SK-N-SH treated with all-trans-retinoic acid at 6 μM for 48 hours (cell line): ENCODE measurements at regions not wholly inside any gene's neighbourhood (a gene's known extent, or its start where the extent isn't known, plus 50 kb on each side); places are given as distances from the start of the nearest gene placed in this dataset.

Experiments used
- ATAC-seq: fragments of 200-7000 bp; cut with Tn5 transposase; 3 replicates; pipeline ENCODE4 v1.9.1; 2020; ENCODE audit warnings: mild to moderate bottlenecking, moderate library complexity
- ARNTL ChIP-seq: fragments of 450-650 bp; formaldehyde crosslinking; IDR thresholded peaks from 2 replicates; pipeline ENCODE4 v1.5.0; 2020; ENCODE audit warnings: low read depth, mild to moderate bottlenecking, moderate library complexity, borderline replicate concordance
- BACH2 ChIP-seq: fragments of 250-450 bp; sonication (Bioruptor Pico); IDR thresholded peaks from 2 replicates; pipeline ENCODE4 v1.9.0; 2021; ENCODE audit warnings: mild to moderate bottlenecking, borderline replicate concordance
- CSDC2 ChIP-seq: fragments of 250-450 bp; sonication (Bioruptor Pico); IDR thresholded peaks from 2 replicates; pipeline ENCODE4 v1.5.0; 2020; ENCODE audit warnings: mild to moderate bottlenecking, moderate library complexity
- GLIS3 ChIP-seq: fragments of 250-450 bp; sonication (Bioruptor Pico); IDR thresholded peaks from 2 replicates; pipeline ENCODE4 v1.5.0; 2020; ENCODE audit warnings: mild to moderate bottlenecking, moderate library complexity
- ISL1 ChIP-seq: fragments of 250-450 bp; sonication (Bioruptor Pico); IDR thresholded peaks from 2 replicates; pipeline ENCODE4 v2.1.2; 2022; ENCODE audit warnings: mild to moderate bottlenecking, moderate library complexity
- OSR1 ChIP-seq: fragments of 250-450 bp; sonication (Bioruptor Pico); IDR thresholded peaks from 2 replicates; pipeline ENCODE4 v1.8.0; 2022; ENCODE audit warnings: moderate library complexity, mild to moderate bottlenecking, inconsistent platforms
- POU6F1 ChIP-seq: fragments of 250-450 bp; sonication (Bioruptor Pico); IDR thresholded peaks from 2 replicates; pipeline ENCODE4 v1.8.0; 2021; ENCODE audit warnings: low read depth, mild to moderate bottlenecking, moderate library complexity, borderline replicate concordance
- PPARA ChIP-seq: fragments of 250-450 bp; sonication (Bioruptor Pico); IDR thresholded peaks from 2 replicates; pipeline ENCODE4 v1.5.0; 2020; ENCODE audit warnings: mild to moderate bottlenecking, borderline replicate concordance
- RARB ChIP-seq: fragments of 250-450 bp; sonication (Bioruptor Pico); IDR thresholded peaks from 2 replicates; pipeline ENCODE4 v1.8.0; 2021; ENCODE audit warnings: mild to moderate bottlenecking, moderate library complexity
- TCF4 ChIP-seq: fragments of 250-450 bp; sonication (Bioruptor Pico); IDR thresholded peaks from 2 replicates; pipeline ENCODE4 v1.8.0; 2021; ENCODE audit warnings: mild to moderate bottlenecking, moderate library complexity, borderline replicate concordance
- TOX ChIP-seq: fragments of 250-450 bp; sonication (Bioruptor Pico); IDR thresholded peaks from 2 replicates; pipeline ENCODE4 v1.8.0; 2021; ENCODE audit warnings: mild to moderate bottlenecking, moderate library complexity, borderline replicate concordance
- TSHZ2 ChIP-seq: fragments of 250-450 bp; sonication (Bioruptor Pico); IDR thresholded peaks from 2 replicates; pipeline ENCODE4 v1.5.0; 2020; ENCODE audit warnings: mild to moderate bottlenecking, moderate library complexity
- ZC3H10 ChIP-seq: fragments of 250-450 bp; sonication (Bioruptor Pico); IDR thresholded peaks from 2 replicates; pipeline ENCODE4 v1.5.1; 2021; ENCODE audit warnings: mild to moderate bottlenecking, moderate library complexity
- ZFP3 ChIP-seq: fragments of 250-450 bp; sonication (Bioruptor Pico); IDR thresholded peaks from 2 replicates; pipeline ENCODE4 v1.5.0; 2020; ENCODE audit warnings: mild to moderate bottlenecking, moderate library complexity
- ZFP30 ChIP-seq: fragments of 450-650 bp; formaldehyde crosslinking; IDR thresholded peaks from 2 replicates; pipeline ENCODE4 v1.5.0; 2022; ENCODE audit warnings: mild to moderate bottlenecking, moderate library complexity
- ZNF565 ChIP-seq: fragments of 450-650 bp; formaldehyde crosslinking; conservative IDR thresholded peaks from 2 replicates; pipeline ENCODE4 v1.5.0; 2020; ENCODE audit warnings: low read depth, mild to moderate bottlenecking, moderate library complexity
- ZNF70 ChIP-seq: fragments of 450-650 bp; formaldehyde crosslinking; IDR thresholded peaks from 2 replicates; pipeline ENCODE4 v1.5.0; 2020; ENCODE audit warnings: mild to moderate bottlenecking, moderate library complexity
- ZNF8 ChIP-seq: fragments of 450-650 bp; formaldehyde crosslinking; IDR thresholded peaks from 2 replicates; pipeline ENCODE4 v1.5.0; 2020; ENCODE audit warnings: mild to moderate bottlenecking, moderate library complexity
- TF ChIP-seq, protein P1 (sequence below): fragments of 250-450 bp; sonication (Bioruptor Pico); IDR thresholded peaks from 2 replicates; pipeline ENCODE4 v1.5.1; 2020; ENCODE audit warnings: low read depth, mild to moderate bottlenecking, moderate library complexity
- TF ChIP-seq, protein P2 (sequence below): fragments of 250-450 bp; sonication (Bioruptor Pico); IDR thresholded peaks from 2 replicates; pipeline ENCODE4 v1.5.1; 2021; ENCODE audit warnings: mild to moderate bottlenecking, moderate library complexity

GRCh38 chr7:69510114-69510513 lies 88.2 kb upstream of the AUTS2 start:
- ATAC-seq: no peak
- no peak for TF ChIP-seq ZFP3 (CRISPR knock-in tag)
- no peak for TF ChIP-seq ZNF565 (CRISPR knock-in tag)
- TF ChIP-seq, protein P1, sequence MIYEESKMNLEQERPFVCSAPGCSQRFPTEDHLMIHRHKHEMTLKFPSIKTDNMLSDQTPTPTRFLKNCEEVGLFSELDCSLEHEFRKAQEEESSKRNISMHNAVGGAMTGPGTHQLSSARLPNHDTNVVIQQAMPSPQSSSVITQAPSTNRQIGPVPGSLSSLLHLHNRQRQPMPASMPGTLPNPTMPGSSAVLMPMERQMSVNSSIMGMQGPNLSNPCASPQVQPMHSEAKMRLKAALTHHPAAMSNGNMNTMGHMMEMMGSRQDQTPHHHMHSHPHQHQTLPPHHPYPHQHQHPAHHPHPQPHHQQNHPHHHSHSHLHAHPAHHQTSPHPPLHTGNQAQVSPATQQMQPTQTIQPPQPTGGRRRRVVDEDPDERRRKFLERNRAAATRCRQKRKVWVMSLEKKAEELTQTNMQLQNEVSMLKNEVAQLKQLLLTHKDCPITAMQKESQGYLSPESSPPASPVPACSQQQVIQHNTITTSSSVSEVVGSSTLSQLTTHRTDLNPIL (CRISPR knock-in tag): no peak
- TF ChIP-seq ZC3H10 (CRISPR knock-in tag): no peak
- no peak for TF ChIP-seq PPARA (CRISPR knock-in tag)
- no peak for TF ChIP-seq ISL1 (CRISPR knock-in tag)
- TF ChIP-seq, protein P2, sequence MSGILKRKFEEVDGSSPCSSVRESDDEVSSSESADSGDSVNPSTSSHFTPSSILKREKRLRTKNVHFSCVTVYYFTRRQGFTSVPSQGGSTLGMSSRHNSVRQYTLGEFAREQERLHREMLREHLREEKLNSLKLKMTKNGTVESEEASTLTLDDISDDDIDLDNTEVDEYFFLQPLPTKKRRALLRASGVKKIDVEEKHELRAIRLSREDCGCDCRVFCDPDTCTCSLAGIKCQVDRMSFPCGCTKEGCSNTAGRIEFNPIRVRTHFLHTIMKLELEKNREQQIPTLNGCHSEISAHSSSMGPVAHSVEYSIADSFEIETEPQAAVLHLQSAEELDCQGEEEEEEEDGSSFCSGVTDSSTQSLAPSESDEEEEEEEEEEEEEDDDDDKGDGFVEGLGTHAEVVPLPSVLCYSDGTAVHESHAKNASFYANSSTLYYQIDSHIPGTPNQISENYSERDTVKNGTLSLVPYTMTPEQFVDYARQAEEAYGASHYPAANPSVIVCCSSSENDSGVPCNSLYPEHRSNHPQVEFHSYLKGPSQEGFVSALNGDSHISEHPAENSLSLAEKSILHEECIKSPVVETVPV (CRISPR knock-in tag): no peak
- no peak for TF ChIP-seq RARB (CRISPR knock-in tag)
- TF ChIP-seq TOX (CRISPR knock-in tag): no peak
- TF ChIP-seq BACH2 (CRISPR knock-in tag): no peak
- TF ChIP-seq TSHZ2: no peak

DNA sequence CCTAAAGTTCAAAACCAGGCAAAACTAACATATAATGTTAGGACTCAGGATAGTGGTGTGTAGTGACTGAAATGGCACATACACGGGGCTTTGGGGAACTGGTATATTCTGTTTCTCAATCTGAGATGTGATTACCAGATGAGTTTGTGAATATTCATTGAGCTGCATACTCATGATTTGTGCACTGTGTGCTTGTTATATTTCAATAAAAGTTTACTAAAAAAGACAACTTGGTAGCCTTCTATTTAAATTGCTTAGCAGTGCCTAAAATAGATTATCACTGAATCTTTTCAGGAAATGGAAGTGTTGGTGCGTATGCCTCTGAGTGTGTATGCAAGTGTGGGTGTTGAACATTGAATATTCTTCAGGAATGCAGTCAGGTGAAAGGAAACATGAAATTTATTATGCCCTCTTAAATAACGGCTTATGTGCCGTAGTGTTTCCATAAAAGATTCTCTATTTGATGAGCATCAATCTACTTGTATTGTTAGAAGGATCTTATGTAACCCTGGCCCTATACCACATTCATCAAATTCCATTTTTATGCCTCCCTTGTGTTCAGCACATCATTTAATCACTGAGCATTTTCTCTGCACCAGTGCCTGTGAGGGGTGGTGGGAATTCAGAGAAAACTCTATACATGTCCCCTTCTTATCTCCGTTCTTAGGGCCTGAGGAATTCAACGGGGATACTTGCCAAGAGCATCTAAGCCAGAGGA lies 82.6 kb upstream of the AUTS2 start:
- no peak for ATAC-seq
- TF ChIP-seq GLIS3 (CRISPR knock-in tag) (no peak), ZNF70 (CRISPR knock-in tag) (no peak), TOX (CRISPR knock-in tag) (no peak), ZFP30 (no peak), ZNF8 (CRISPR knock-in tag) (no peak), RARB (CRISPR knock-in tag) (no peak), ARNTL (no peak), TCF4 (CRISPR knock-in tag) (no peak), ZFP3 (CRISPR knock-in tag) (no peak), ZC3H10 (CRISPR knock-in tag) (no peak), CSDC2 (no peak), POU6F1 (CRISPR knock-in tag) (no peak), TSHZ2 (no peak), ISL1 (CRISPR knock-in tag) (no peak), OSR1 (CRISPR knock-in tag) (no peak)
- TF ChIP-seq, all 23 proteins: peak for 0
